ENCODE measurements at regions not wholly inside any gene's neighbourhood (a gene's known extent, or its start where the extent isn't known, plus 50 kb on each side); places are given as distances from the start of the nearest gene placed in this dataset.

DNA sequence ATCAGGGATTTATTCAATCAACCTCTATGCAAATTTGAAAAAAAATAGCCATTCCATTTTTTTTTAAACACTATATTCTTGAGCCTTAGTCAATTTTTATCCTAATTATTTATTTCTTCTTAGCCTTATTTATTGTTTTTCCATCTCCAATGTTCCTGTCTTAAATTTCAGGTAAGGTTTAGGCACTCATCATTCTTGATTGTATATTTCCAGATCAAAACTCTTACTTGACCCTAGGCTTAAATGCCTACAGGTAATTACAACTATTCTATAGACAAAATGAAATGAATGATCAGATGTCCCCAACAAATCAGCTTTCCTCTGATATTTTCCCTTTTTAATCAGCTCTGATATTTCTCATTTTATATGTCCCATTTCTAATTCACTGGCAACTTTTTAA, 402.6 kb upstream of the EPHA7 start:
- no peak for DNase-seq

DNA sequence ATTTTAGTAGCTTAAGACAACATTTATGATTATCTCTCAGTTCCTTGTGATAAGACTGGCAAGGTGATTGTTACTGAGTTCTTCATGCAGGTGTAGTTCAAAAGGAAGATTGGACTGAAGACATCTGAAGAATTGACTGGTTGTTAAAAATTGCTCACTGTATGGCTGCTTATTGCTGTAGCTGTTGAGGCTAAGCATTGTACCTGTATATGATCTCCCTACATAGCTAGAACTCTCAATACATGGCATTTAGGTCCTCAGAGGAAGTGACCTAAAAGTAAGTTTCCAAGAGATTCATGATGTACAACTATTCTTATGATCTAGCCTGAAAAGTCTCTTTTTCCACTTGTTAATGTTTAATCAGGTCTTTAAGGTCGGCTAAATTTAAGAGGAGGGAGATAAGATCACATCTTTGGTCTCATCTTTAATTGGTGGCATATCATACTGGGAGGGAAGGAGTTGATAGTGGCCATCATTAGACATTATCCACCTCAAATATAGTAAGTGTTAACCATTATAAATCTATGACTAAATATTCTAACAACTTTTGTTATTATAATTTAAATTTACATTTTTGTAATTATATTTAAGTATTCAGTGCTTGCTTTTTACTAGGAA, 401.2 kb upstream of the EPHA7 start:
- DNase-seq, result no peak

DNA sequence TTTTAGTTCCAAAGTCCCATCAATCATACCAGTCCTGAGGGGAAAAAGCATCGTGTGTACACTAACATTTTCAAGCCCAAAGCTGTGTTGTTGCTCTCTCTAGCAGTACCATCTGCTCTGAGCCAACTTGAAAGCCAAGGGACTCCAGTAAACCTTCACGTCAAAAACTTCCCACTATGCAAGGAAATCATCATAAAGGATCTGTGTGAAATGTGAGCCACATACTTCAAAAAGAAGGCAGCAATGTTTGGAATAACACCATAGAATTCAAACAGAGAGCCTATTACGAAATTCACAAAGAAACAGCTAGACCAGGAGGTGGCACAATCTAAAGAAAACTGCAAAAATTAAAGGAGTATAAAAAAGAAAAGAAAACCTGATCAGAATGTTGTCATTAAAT, 399.8 kb upstream of the EPHA7 start:
- no peak for DNase-seq

DNA sequence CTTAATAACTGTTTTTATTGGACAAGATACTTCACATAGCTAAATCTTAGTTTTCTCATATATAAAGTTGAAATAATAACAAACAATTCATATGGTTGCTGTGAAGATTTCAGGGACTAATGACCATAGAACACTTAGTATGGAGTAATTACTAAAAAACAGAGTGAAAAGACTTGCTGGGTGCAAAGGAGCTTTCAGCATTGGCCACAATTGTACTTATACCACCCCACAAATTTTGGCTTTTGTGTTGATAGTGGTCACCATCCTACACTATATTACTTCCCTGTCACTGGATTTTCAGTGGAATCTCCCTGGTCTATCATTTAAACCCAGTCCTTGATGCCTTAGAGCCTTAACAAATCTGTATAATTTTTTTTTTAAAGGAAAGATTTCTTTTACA, 398.6 kb upstream of the EPHA7 start:
- DNase-seq, result no peak

DNA sequence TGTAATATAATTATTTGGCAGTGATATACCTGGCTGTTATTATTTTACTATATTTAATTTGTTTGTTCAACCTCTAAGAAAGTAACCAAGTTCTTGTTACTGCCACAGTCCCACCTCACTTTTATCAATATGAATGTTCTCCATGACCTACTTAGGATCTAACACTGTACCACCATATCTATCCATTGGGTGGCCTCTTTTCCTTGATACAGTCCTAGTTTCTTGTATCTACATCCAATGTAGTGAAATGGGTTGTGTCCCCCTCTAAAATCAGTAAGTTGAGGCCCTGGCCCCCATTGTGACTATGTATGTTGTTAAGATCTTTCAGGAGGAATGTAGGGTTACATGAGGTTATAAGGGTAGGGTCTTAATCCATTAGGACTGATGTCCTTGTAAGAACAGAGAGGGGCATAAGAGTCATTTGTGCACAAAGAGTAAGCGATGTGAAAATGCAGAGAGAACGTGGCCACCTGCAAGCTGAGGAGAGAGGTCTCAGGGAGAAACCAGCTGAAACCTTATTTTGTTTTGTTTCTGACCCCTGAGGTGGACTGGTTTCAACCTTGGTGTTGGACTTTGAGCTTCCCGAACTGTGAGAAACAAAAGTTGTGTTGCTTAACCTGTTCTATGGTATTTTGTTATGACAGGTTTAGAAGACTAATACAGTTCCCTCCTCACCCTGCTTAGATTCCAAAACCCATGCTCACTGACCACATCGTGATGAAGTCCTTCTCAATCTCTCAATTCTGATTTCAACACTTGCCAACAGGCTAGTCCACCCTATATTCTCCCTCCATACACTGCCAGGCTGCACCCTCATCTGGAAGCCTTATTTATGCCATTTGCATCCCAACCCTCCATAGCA, 387.3 kb upstream of the EPHA7 start:
- DNase-seq, result no peak

DNA sequence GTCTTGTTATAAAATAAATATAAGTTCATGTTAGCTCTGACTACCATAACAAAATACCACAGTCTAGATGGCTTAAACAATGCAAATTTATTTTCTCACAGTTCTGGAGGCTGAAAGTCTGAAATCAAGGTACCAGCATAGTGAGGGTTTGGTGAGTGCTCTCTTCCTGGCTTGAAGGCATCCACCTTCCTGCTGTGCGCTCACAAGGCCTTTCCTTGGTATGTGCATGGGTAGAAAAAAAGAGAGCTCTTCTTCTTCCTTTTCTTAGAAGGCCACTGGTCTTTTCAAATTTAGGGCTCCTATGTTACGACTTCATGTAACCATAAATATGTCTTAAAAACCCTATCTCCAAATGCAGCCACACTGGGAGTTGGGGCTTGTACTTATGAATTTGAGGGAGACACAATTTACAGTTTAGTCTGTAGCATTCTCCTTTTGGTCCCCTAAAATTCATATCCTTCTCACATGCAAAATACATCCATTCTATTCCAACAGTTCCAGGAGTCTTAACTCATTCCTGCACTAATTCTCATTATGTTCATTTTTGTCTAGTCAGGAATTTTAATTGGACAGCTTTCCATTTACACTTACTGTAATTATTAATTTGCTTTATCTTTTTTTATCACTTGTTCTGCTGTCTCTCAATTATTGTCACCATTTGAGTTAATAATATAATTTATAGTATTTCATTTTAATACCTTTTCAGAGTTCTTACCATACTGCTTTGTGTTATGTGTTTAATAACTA, 381.9 kb upstream of the EPHA7 start:
- no peak for DNase-seq

DNA sequence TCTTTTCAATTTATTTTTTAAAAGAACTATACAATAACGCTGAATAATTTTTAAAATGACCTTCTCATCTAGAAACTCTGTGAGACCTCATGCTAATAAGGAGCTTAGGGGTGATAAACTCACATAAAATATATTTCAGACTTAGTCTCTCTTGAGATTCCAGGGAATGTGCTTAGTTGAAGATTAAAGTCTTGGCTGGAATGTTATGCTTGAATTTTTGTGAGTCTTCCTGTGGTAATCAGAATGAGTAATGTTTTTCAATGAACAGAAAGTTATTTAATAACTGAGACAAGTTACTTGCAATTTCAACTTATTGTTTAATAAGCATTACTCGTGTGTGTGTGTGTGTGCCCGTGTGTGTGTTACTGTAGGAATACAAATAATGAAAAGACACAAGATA, 379.9 kb upstream of the EPHA7 start:
- no peak for DNase-seq

DNA sequence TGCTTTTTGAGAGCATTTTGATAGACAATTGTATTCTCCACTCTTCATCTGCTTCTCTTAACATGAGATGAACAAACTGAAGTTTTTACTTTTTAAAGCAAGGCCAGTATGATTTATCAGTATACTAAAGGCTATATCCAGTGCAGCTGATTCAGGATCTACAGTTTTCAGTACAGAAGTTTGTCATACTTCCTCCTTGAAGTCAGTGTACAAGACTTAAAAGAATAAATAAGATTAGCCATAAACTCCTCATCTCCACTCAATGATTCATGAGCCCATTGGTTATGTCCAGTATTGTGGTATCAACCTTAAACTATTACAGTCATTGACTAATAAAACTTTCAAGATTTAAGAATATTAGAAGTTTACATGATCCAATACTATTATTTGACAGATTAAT, 374.8 kb upstream of the EPHA7 start:
- no peak for DNase-seq

DNA sequence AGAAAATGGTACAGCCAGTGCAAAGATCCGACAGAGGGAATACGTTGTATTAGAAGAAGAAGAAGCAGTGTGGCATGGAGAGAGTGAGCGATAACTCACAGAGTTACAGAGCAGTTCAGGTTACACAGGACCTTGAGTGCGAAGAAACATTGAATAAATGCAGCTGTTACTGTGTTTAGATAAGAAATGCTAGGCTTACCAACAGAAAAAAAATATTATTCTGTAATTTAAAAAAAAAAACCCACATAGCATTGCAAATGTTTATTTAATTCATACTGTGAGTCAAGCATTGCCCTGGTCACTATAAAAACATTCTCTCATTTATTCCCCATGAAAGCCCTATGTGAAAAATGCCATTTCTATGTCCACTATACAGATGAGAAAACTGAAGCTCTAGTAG, 373.4 kb upstream of the EPHA7 start:
- DNase-seq, result no peak

DNA sequence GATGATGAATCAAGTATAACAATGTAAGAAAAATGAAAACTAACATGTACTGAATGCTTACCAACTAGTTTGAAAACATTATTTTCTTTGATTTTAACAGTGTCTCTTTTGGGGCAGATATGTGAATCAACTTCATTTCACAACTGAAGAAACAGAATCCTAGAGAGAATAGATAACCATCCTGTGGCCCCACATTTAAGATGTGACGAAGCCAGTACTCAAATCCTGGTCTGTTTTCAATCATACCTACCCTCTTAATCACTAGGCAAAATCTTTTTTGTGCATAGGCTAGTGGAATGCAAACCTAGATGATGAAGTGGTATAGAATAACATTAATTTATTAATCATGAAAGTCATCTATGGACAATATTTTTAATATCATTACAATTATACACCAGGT, 371.6 kb upstream of the EPHA7 start:
- DNase-seq, result no peak

DNA sequence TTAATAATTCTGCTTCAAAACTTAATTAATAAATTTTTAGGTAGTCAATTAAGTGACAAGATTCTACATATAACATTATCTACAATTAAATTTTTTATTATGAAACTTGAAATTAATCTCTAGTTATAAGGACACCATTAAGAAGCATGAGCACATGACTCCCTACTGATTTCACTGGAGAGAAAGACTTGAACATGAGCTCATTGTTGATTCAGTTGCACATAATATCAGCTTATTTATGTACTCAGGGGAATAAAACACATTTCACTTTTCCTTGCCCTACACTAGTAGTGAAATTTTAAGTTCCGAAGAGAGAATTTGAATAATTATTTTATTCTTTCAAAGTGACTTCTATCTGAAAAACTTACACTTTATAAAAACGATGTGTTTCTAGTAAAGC, 370.2 kb upstream of the EPHA7 start:
- no peak for DNase-seq

DNA sequence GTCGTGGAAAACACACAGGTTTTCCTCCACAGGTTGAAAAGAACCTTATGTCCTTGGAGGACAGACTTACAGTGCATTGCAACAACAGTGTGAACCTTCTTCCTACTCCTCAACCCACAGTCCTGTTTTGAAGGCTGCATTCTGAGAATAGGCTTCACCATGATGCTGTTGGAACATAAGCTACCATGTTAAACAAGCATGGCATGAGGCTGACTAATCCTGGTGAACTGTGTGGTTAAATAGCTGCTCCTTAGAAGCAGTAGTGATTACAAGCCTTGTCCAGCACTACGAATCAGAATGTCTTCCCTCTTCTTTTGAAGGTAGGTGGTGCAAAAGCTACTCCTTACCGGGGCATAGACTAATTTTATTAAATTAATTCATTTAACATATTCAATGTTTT, 368.5 kb upstream of the EPHA7 start:
- DNase-seq, result no peak

DNA sequence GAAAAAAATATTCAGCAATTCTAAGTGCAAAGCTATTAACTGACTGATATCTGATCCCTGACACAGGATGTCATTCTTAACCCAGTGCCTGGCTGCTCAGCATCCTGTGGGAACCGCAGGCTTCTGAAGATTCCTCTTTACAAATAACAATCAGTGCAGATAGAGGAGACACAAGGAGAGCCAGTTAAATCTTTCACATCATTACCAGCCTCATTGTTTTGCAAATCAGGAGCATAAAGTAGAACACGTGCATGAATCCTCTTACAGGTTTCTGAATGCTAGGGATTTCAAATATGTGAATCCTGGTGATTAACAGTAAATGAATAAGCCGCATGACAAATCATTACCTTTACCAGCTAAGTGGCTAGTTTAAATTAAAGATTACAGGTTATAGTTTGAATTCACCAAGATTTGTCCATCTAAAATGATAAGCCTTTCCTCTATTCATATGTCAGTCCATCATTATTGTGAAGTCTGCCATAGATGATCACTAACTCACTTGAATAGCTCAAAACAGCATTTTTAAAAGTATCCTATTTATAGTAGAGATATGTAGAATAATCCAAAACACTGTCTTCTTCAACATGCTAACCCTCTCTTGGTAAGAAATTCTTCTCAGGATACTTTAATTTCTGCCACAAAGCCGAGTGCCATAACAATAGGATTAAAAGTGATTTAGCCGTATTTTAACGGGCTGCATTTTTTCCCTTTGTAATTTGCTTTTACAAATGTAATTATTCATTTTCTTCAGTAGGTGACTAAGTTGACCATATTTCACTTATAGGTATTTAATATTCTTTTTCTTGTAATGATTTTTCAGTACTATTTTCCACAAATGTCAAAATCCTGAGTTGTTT, 367.3 kb upstream of the EPHA7 start:
- DNase-seq, result no peak

DNA sequence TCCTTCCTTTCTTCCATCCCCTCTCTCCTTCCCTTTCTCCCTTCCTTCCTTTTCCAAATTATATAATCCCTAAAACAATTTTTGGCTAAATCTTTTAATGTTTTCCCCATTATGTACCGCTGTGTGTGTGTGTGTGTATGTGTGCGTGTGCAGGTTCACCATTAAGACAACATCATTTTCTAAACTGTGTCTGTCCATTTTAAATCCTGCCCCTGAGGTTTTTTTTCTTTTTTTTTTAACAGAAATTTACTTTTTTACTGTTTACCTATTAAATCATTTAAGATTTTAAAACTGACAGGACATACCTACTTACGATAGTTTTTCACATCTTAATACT, 366.3 kb upstream of the EPHA7 start:
- no peak for DNase-seq

DNA sequence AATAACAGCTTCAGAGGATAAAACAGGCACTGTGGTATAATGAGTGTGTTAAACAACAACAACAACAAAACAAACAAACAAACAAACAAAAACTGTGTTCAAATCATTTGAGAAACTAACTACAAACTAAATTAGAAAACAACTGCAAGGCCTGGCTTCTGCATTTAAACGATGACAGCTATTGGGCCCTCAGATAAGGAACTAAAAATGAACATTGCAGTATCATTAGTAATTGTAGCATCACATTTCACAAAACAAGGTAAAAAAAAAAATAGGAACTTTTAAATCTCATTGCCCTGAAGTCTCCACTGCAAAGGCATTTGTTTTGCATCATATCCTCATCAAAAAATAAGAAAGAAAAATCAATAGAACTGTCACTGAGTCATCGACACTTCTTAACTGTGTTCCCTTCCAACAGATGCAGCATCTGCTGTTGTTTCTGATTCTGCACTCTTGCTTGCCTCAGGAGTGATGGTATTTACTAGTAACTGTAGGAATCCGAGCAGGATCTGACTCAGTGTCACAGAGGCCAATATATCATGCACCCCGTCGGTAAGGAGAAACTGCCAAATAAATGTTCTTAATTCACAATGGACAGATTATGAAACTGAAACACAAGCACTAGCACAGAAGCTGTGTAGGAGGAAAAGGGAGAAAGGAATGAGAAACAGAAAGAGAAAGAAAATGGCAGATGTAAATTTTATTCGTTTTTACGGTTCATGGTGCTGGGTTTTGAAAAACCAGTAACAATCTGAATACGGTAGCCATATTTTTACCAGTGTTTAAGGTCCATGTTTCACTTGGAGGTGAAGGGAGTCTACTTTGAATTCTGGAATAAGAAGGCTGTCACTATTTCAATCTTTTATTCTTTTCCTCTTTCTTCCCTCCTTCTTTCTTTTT, 365.7 kb upstream of the EPHA7 start:
- no peak for DNase-seq

DNA sequence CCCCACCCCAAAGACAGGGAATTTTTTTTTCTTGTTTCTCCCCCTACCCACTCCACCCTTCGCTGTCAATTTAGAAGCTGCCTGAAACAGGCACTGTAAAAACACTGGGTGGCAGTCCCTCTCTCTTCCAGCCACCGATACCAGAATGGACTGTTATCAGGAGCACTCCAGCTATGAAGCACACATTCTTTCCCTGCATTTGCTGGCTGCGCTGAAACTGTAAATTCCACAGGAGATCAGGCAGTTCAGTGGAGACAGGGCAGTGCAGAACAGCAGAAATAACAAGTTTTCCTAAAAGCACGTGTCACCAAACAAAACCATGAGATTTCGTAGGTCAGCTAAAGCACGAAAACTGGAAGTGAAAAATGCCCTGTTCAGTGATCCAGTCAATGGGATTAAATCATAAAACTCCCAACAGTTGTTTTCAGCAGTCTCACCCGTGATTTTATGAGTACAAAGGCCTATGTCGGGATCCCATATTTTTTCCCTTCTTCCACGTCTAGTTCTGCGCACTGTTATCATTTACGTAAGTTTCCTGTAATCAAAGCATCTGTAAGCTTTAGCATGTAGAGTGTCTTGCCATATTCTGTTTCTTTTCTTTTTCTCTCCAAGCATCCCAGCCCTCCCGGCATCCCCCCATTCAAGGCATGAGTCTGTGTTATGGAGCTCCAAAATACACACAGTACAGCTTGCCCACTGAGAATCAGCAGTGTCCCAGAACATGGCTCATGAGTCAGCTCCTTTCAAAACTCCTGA, 359.9 kb upstream of the EPHA7 start:
- DNase-seq, result no peak

DNA sequence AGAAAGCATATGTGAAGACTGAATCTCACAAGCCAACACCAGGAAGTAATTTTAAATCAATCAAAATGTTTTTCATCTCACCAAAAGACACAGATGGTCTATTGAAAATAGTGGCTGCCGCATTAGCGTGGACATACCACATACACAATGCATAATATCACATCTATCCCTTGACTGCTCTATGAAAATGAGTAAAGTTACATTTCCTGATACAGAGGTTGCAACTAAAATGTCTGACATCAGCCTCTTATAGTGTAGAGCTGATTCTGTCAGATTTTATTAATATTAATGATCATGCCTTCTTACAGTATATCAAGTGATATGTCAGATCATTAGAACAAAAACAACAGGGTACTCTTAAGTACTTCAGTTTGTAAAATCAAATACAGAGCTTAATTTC, 339.8 kb upstream of the EPHA7 start:
- no peak for DNase-seq

DNA sequence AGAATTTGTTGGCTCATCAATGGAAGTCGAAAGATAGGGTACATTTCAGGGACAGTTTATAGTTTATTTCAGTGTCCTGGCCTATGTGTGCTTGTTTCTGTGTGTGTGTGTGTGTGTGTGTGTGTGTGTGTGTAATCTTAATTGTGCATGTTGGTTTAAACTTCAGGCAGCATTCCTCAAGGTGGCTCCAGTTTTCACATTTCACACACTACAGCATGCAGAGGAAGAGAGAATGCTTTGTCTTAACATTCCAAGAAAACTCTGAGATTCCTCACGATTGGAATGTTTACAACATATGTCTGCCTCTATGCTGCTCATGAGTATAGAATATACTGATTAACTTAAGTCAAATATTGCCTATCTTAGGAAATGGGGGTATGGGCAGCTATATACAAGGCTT, 332.6 kb upstream of the EPHA7 start:
- DNase-seq, result no peak

DNA sequence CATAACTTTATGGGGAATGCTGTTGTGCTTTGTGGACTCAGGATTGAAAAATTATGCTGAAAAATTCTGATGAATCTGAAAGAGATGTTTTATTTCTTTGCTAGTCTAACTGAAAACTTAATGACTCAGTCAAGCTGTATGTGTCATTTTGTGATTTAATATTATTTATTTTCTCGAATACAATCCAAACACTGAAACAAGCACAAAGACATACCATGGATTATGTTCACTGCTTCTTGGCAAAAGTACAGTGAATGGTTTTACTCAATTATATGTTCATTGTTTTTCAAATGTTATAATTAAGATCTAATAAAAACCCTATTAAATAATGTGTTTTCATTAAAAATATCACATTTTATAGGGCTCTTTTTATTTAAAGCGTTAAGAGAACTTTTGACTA, 330.6 kb upstream of the EPHA7 start:
- no peak for DNase-seq

DNA sequence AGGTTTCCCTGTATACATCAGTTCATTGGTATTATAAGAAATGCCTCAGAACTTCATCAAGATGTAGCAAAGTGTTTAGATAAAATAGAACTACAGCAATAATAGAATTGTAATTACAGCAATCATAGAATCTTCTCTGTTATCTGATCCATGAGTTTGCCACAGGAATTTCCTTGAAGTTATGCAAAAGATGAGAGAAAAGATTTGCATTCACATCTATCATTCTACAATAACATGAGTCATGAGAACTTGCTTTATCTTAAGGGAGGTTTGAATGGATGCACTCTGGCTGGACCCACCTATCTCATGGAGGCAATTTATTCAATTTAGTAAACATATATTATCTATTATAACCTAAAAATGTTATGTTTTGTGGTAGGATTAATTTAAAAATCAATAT, 329.8 kb upstream of the EPHA7 start:
- DNase-seq, result no peak

DNA sequence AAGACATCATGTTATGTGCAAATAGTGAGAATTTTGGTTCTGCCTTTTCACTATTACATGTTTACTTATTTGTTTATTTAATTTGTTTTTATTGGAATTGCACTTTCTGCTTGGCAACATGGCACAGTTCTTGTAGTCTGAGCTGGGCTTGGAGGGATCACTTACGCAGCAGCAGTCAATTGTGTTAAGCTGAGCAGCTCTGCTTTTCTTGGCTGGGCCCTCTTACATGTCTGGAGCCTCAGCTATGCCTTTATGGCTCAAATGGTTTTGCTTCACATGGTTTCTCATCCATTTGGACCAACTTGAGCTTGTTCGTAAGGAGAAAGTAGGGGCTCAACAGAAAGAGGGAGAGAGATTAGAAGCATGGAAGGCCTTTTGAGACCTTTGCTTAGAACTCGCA, 327.5 kb upstream of the EPHA7 start:
- no peak for DNase-seq

Data from cerebellar nuclear complex (tissue), 1 donor.